Body of pancreas (tissue), 4 donors: ENCODE measurements at regions not wholly inside any gene's neighbourhood (a gene's known extent, or its start where the extent isn't known, plus 50 kb on each side); places are given as distances from the start of the nearest gene placed in this dataset.

ENCODE experiments used
- POLR2A ChIP-seq, 3 donors: fragments of 450-650 bp; IDR thresholded peaks; one replicate each; pipeline ENCODE4 v1.6.1; 2016; ENCODE audit warnings: antibody characterized with exemption in 3 of 3, mild to moderate bottlenecking in 2 of 3
- TF ChIP-seq, protein P1 (sequence below), 7 experiments: fragments of 450-650 bp in 4 of 7; fragments of 200-600 bp in 3 of 7; sonication (generic) in 3 of 7; IDR thresholded peaks; one replicate each; pipeline ENCODE4 v1.5.1; 2016 to 2019; ENCODE audit warnings: antibody characterized with exemption in 7 of 7

DNA sequence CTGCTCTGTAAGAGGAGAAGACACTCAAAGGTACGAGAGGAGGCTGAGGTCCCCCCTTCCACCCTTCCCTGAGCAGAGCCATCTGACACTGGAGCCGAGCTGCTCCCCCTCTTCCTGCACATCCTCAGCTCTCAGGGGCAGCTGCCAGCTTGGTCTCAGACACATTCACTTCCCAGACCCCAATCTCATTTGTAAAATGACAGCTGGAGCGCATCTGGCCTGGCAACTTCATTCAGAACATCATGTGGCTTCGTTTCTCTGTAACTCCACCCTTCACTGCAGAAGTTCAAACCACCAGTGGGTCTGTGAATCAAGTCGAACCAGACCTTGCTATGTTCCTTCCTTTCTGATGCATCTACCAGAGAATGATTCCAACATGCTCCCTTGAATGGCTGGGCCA lies 145.6 kb upstream of the CDH4 start:
- TF ChIP-seq POLR2A (IDR thresholded peaks at IDR 0.05): no peak
- TF ChIP-seq, protein P1, sequence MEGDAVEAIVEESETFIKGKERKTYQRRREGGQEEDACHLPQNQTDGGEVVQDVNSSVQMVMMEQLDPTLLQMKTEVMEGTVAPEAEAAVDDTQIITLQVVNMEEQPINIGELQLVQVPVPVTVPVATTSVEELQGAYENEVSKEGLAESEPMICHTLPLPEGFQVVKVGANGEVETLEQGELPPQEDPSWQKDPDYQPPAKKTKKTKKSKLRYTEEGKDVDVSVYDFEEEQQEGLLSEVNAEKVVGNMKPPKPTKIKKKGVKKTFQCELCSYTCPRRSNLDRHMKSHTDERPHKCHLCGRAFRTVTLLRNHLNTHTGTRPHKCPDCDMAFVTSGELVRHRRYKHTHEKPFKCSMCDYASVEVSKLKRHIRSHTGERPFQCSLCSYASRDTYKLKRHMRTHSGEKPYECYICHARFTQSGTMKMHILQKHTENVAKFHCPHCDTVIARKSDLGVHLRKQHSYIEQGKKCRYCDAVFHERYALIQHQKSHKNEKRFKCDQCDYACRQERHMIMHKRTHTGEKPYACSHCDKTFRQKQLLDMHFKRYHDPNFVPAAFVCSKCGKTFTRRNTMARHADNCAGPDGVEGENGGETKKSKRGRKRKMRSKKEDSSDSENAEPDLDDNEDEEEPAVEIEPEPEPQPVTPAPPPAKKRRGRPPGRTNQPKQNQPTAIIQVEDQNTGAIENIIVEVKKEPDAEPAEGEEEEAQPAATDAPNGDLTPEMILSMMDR (IDR thresholded peaks at IDR 0.05): no peak
